IPS DF 6.9 (cell line): ENCODE measurements at regions not wholly inside any gene's neighbourhood (a gene's known extent, or its start where the extent isn't known, plus 50 kb on each side); places are given as distances from the start of the nearest gene placed in this dataset.

Source experiments
- DNase-seq: peaks from one replicate; pipeline ENCODE4 v3.0.0-alpha.2; 2013; ENCODE audit warnings: low read depth, low spot score
- H3K27ac ChIP-seq: one replicate; pipeline ENCODE4 v1.5.1; 2013; ENCODE audit warnings: low read length, control low read depth
- H3K27me3 ChIP-seq: 2 replicates; pipeline ENCODE4 v1.6.1; 2013; ENCODE audit warnings: mild to moderate bottlenecking, low read length; ENCODE audit not compliant: control insufficient read depth, insufficient read depth
- H3K36me3 ChIP-seq: 2 replicates; pipeline ENCODE4 v1.6.1; 2013; ENCODE audit warnings: low read length; ENCODE audit not compliant: control insufficient read depth, insufficient read depth
- H3K4me1 ChIP-seq: 2 replicates; pipeline ENCODE4 v1.6.1; 2013; ENCODE audit warnings: low read length; ENCODE audit not compliant: control insufficient read depth, insufficient read depth
- H3K4me3 ChIP-seq: 2 replicates; pipeline ENCODE4 v1.5.1; 2013; ENCODE audit warnings: mild to moderate bottlenecking, low read length
- H3K9me3 ChIP-seq: 2 replicates; pipeline ENCODE4 v1.6.1; 2013; ENCODE audit warnings: low read length, inconsistent platforms; ENCODE audit not compliant: control insufficient read depth, insufficient read depth
- WGBS: extraction: QIAGEN DNeasy Blood & Tissue Kit; methylation state at CpG from one replicate; pipeline ENCODE4 v1.1.7; 2013; ENCODE audit warnings: mixed read lengths, missing lambda C conversion rate; ENCODE audit not compliant: insufficient read length, insufficient coverage; 5-methylcytosine and 5-hydroxymethylcytosine counted together

GRCh38 chr4:4671774-4672349 lies 130.0 kb upstream of the STX18 start:
- WGBS: no CpG with 5 or more reads among the region's 5 CpGs
- Histone ChIP-seq H3K36me3 (no peaks in the 10 kb centered on the region), H3K27ac (no peak overlapping the region), H3K4me1 (peaks cover 3% of the 10 kb centered on the region; the same call in 1 of the 2 replicates), H3K4me3 (no peak overlapping the region), H3K27me3 (no peaks in the 10 kb centered on the region), H3K9me3 (no peaks in the 10 kb centered on the region)
- DNase-seq: no peak

GRCh38 chr4:4670869-4671268 lies 129.0 kb upstream of the STX18 start:
- Histone ChIP-seq H3K4me1 (peaks cover 8% of the 10 kb centered on the region; the same call in 1 of the 2 replicates), H3K36me3 (no peaks in the 10 kb centered on the region), H3K27me3 (no peaks in the 10 kb centered on the region), H3K4me3 (no peak overlapping the region), H3K9me3 (no peaks in the 10 kb centered on the region), H3K27ac (no peak overlapping the region)
- no peak for DNase-seq
- WGBS: no CpG with 5 or more reads among the region's 5 CpGs

- DNase-seq: no peak
- no CpG with 5 or more reads among the region's 15 CpGs for WGBS
- H3K36me3 ChIP-seq: no peaks in the 10 kb centered on the region
- H3K9me3 ChIP-seq: no peaks in the 10 kb centered on the region
- no peak overlapping the region for H3K27ac ChIP-seq
- no peaks in the 10 kb centered on the region for H3K27me3 ChIP-seq
- H3K4me3 ChIP-seq: no peak overlapping the region
- peaks cover 14% of the 10 kb centered on the region; the same call in 1 of the 2 replicates for H3K4me1 ChIP-seq
Observed at GRCh38 chr4:4668355-4669210, 126.7 kb upstream of the STX18 start.

GRCh38 chr4:4667622-4668081 lies 125.8 kb upstream of the STX18 start:
- peak; percentile 66 for DNase-seq
- no CpG with 5 or more reads among the region's 14 CpGs for WGBS
- Histone ChIP-seq H3K9me3 (no peaks in the 10 kb centered on the region), H3K27me3 (no peaks in the 10 kb centered on the region), H3K4me3 (no peak overlapping the region), H3K4me1 (peaks cover 14% of the 10 kb centered on the region; the same call in 1 of the 2 replicates), H3K36me3 (no peaks in the 10 kb centered on the region), H3K27ac (no peak overlapping the region)

- peaks cover 14% of the 10 kb centered on the region; the same call in 1 of the 2 replicates for H3K4me1 ChIP-seq
- no peak for DNase-seq
- H3K36me3 ChIP-seq: no peaks in the 10 kb centered on the region
- no peak overlapping the region for H3K27ac ChIP-seq
- H3K9me3 ChIP-seq: no peaks in the 10 kb centered on the region
- no CpG with 5 or more reads among the region's 14 CpGs for WGBS
- no peaks in the 10 kb centered on the region for H3K27me3 ChIP-seq
- H3K4me3 ChIP-seq: no peak overlapping the region
Observed at GRCh38 chr4:4666693-4667621, 125.1 kb upstream of the STX18 start.

GRCh38 chr4:4666187-4666586 lies 124.3 kb upstream of the STX18 start:
- Histone ChIP-seq H3K4me3 (no peak overlapping the region), H3K36me3 (no peaks in the 10 kb centered on the region), H3K9me3 (no peaks in the 10 kb centered on the region), H3K27me3 (no peaks in the 10 kb centered on the region), H3K27ac (no peak overlapping the region), H3K4me1 (peaks cover 14% of the 10 kb centered on the region; the same call in 1 of the 2 replicates)
- no peak for DNase-seq
- WGBS: no CpG with 5 or more reads among the region's 7 CpGs

GRCh38 chr4:4664234-4664633 lies 122.4 kb upstream of the STX18 start:
- no peaks in the 10 kb centered on the region for H3K27me3 ChIP-seq
- H3K36me3 ChIP-seq: no peaks in the 10 kb centered on the region
- H3K27ac ChIP-seq: no peak overlapping the region
- DNase-seq: no peak
- H3K9me3 ChIP-seq: no peaks in the 10 kb centered on the region
- WGBS: no CpG with 5 or more reads among the region's 5 CpGs
- H3K4me3 ChIP-seq: no peak overlapping the region
- peaks cover 14% of the 10 kb centered on the region; the same call in 1 of the 2 replicates for H3K4me1 ChIP-seq

- Histone ChIP-seq H3K27me3 (no peaks in the 10 kb centered on the region), H3K4me1 (peaks cover 12% of the 10 kb centered on the region; the same call in 1 of the 2 replicates), H3K36me3 (no peaks in the 10 kb centered on the region), H3K4me3 (no peak overlapping the region), H3K27ac (no peak overlapping the region), H3K9me3 (no peaks in the 10 kb centered on the region)
- WGBS: no CpG with 5 or more reads among the region's 10 CpGs
- DNase-seq: no peak
Observed at GRCh38 chr4:4663028-4663427, 121.2 kb upstream of the STX18 start.

GRCh38 chr4:4662230-4662629 lies 120.4 kb upstream of the STX18 start:
- WGBS: no CpG with 5 or more reads among the region's 2 CpGs
- DNase-seq: no peak
- Histone ChIP-seq H3K9me3 (no peaks in the 10 kb centered on the region), H3K4me3 (no peak overlapping the region), H3K27me3 (no peaks in the 10 kb centered on the region), H3K27ac (no peak overlapping the region), H3K4me1 (peaks cover 11% of the 10 kb centered on the region; the same call in 1 of the 2 replicates), H3K36me3 (no peaks in the 10 kb centered on the region)
